HG02884 (cell line): ENCODE measurements at regions not wholly inside any gene's neighbourhood (a gene's known extent, or its start where the extent isn't known, plus 50 kb on each side); places are given as distances from the start of the nearest gene placed in this dataset.

ENCODE experiments used
- ATAC-seq: cut with Tn5 transposase; IDR thresholded peaks from one replicate; pipeline ENCODE4 v1.9.1; 2021; ENCODE audit warnings: mild to moderate bottlenecking, moderate library complexity; ENCODE audit not compliant: unreplicated experiment

- no peak for ATAC-seq
These were observed 89.2 kb upstream of the LRATD1 start for GRCh38 chr2:14543284-14543683.

- ATAC-seq = no peak
These were observed 88.3 kb upstream of the LRATD1 start for GRCh38 chr2:14544247-14544646.

- ATAC-seq = no peak
These were observed 84.7 kb upstream of the LRATD1 start for GRCh38 chr2:14547830-14548229.

- ATAC-seq = no peak
These were observed 81.9 kb upstream of the LRATD1 start for GRCh38 chr2:14550658-14551057.

GRCh38 chr2:14551069-14551468 is 81.4 kb upstream of the LRATD1 start:
- no peak for ATAC-seq

- ATAC-seq = no peak
These were observed 80.2 kb upstream of the LRATD1 start for GRCh38 chr2:14552286-14552685.

GRCh38 chr2:14552818-14553217 is 79.7 kb upstream of the LRATD1 start:
- no peak for ATAC-seq

- no peak for ATAC-seq
These were observed 77.5 kb upstream of the LRATD1 start for GRCh38 chr2:14554849-14555545.

- ATAC-seq = no peak
These were observed 75.4 kb upstream of the LRATD1 start for GRCh38 chr2:14557111-14557510.

GRCh38 chr2:14557916-14558315 is 74.6 kb upstream of the LRATD1 start:
- ATAC-seq = no peak

GRCh38 chr2:14558335-14558919 is 74.1 kb upstream of the LRATD1 start:
- ATAC-seq = no peak

GRCh38 chr2:14560716-14561115 is 71.8 kb upstream of the LRATD1 start:
- ATAC-seq = no peak

GRCh38 chr2:14563324-14563723 is 69.2 kb upstream of the LRATD1 start:
- ATAC-seq = no peak

- no peak for ATAC-seq
These were observed 66.9 kb upstream of the LRATD1 start for GRCh38 chr2:14565666-14566065.

GRCh38 chr2:14567561-14567960 is 65.0 kb upstream of the LRATD1 start:
- ATAC-seq = no peak

GRCh38 chr2:14569294-14569693 is 63.2 kb upstream of the LRATD1 start:
- ATAC-seq = no peak

GRCh38 chr2:14572633-14573032 is 59.9 kb upstream of the LRATD1 start:
- no peak for ATAC-seq

- no peak for ATAC-seq
These were observed 54.7 kb upstream of the LRATD1 start for GRCh38 chr2:14577843-14578242.
